SJSA1 (cell line): ENCODE measurements at regions not wholly inside any gene's neighbourhood (a gene's known extent, or its start where the extent isn't known, plus 50 kb on each side); places are given as distances from the start of the nearest gene placed in this dataset.

Experiments used
- DNase-seq, 2 experiments: peaks; one replicate each; pipeline ENCODE4 v3.0.0-alpha.2; 2015 to 2020; ENCODE audit warnings: low spot score in 2 of 2, low read depth in 1 of 2
- H3K27ac ChIP-seq: fragments of 250-450 bp; sonication (Bioruptor Pico); 2 replicates; pipeline ENCODE4 v1.5.1; 2020; ENCODE audit warnings: mild to moderate bottlenecking, moderate library complexity
- H3K27me3 ChIP-seq: fragments of 250-450 bp; sonication (Bioruptor Pico); replicated peaks from 2 replicates; pipeline ENCODE4 v1.5.1; 2020; ENCODE audit warnings: mild to moderate bottlenecking, moderate library complexity
- H3K36me3 ChIP-seq: fragments of 250-450 bp; sonication (Bioruptor Pico); 2 replicates; pipeline ENCODE4 v1.5.1; 2020; ENCODE audit warnings: mild to moderate bottlenecking
- H3K4me1 ChIP-seq: fragments of 250-450 bp; sonication (Bioruptor Pico); replicated peaks from 2 replicates; pipeline ENCODE4 v1.6.1; 2021; ENCODE audit warnings: mild to moderate bottlenecking
- H3K4me3 ChIP-seq: fragments of 250-450 bp; sonication (Bioruptor Pico); 2 replicates; pipeline ENCODE4 v1.5.1; 2020; ENCODE audit warnings: mild to moderate bottlenecking
- H3K9me3 ChIP-seq: fragments of 250-450 bp; sonication (Bioruptor Pico); replicated peaks from 2 replicates; pipeline ENCODE4 v1.5.1; 2020; ENCODE audit warnings: mild to moderate bottlenecking

GRCh38 chr22:22113701-22114100, 130.9 kb upstream of the VPREB1 start:
- no peaks in the 10 kb centered on the region for H3K36me3 ChIP-seq
- H3K4me3 ChIP-seq = no peak overlapping the region
- H3K4me1 ChIP-seq = peaks cover 9% of the 10 kb centered on the region
- H3K27me3 ChIP-seq = peaks cover 10% of the 10 kb centered on the region
- H3K9me3 ChIP-seq = no peaks in the 10 kb centered on the region
- no peak overlapping the region for H3K27ac ChIP-seq
- DNase-seq = no peak

GRCh38 chr22:22112533-22113294, 130.1 kb upstream of the TOP3B start:
- H3K4me1 ChIP-seq = peaks cover 9% of the 10 kb centered on the region
- peaks cover 4% of the 10 kb centered on the region; the same call in 1 of the 2 replicates for H3K27me3 ChIP-seq
- no peaks in the 10 kb centered on the region for H3K9me3 ChIP-seq
- H3K27ac ChIP-seq = no peak overlapping the region
- no peak overlapping the region for H3K4me3 ChIP-seq
- H3K36me3 ChIP-seq = no peaks in the 10 kb centered on the region
- DNase-seq = no peak

GRCh38 chr22:22111983-22112382, 129.4 kb upstream of the TOP3B start:
- no peak overlapping the region for H3K4me3 ChIP-seq
- DNase-seq = no peak
- no peaks in the 10 kb centered on the region for H3K9me3 ChIP-seq
- peaks cover 4% of the 10 kb centered on the region; the same call in 1 of the 2 replicates for H3K27me3 ChIP-seq
- no peaks in the 10 kb centered on the region for H3K36me3 ChIP-seq
- no peak overlapping the region for H3K27ac ChIP-seq
- H3K4me1 ChIP-seq = peaks cover 9% of the 10 kb centered on the region

GRCh38 chr22:22111267-22111751, 128.7 kb upstream of the TOP3B start:
- Histone ChIP-seq H3K27ac (0 out of 2 replicates have a peak overlapping the region, but pooled peaks have one; percentile 1), H3K4me3 (no peak overlapping the region), H3K36me3 (no peaks in the 10 kb centered on the region), H3K27me3 (peaks cover 4% of the 10 kb centered on the region; the same call in 1 of the 2 replicates), H3K4me1 (peaks cover 9% of the 10 kb centered on the region), H3K9me3 (no peaks in the 10 kb centered on the region)
- DNase-seq = peak in 1 of 2 experiments; percentile 28

GRCh38 chr22:22110548-22111266, 128.1 kb upstream of the TOP3B start:
- Histone ChIP-seq H3K9me3 (no peaks in the 10 kb centered on the region), H3K36me3 (no peaks in the 10 kb centered on the region), H3K27ac (0 out of 2 replicates have a peak overlapping the region, but pooled peaks have one; percentile 1), H3K4me3 (no peak overlapping the region), H3K27me3 (peaks cover 4% of the 10 kb centered on the region; the same call in 1 of the 2 replicates), H3K4me1 (peaks cover 9% of the 10 kb centered on the region)
- peak in 1 of 2 experiments; percentile 22 for DNase-seq

GRCh38 chr22:22109693-22110466, 127.3 kb upstream of the TOP3B start:
- Histone ChIP-seq H3K4me1 (peaks cover 9% of the 10 kb centered on the region), H3K27me3 (peaks cover 7% of the 10 kb centered on the region; the same call in 1 of the 2 replicates), H3K9me3 (no peaks in the 10 kb centered on the region), H3K4me3 (no peak overlapping the region), H3K36me3 (no peaks in the 10 kb centered on the region), H3K27ac (no peak overlapping the region)
- no peak for DNase-seq

- no peak overlapping the region for H3K27ac ChIP-seq
- H3K4me1 ChIP-seq = peaks cover 9% of the 10 kb centered on the region
- no peak for DNase-seq
- no peaks in the 10 kb centered on the region for H3K36me3 ChIP-seq
- H3K9me3 ChIP-seq = no peaks in the 10 kb centered on the region
- H3K27me3 ChIP-seq = peaks cover 5% of the 10 kb centered on the region; the same call in 1 of the 2 replicates
- H3K4me3 ChIP-seq = no peak overlapping the region
Observed at GRCh38 chr22:22106855-22107254, 124.3 kb upstream of the TOP3B start.

GRCh38 chr22:22105364-22105763, 122.8 kb upstream of the TOP3B start:
- no peak overlapping the region for H3K4me3 ChIP-seq
- H3K4me1 ChIP-seq = no peaks in the 10 kb centered on the region

GRCh38 chr22:22103078-22103875, 120.7 kb upstream of the TOP3B start:
- Histone ChIP-seq H3K4me1 (no peaks in the 10 kb centered on the region), H3K36me3 (no peaks in the 10 kb centered on the region), H3K4me3 (no peak overlapping the region), H3K9me3 (no peaks in the 10 kb centered on the region), H3K27me3 (peaks cover 11% of the 10 kb centered on the region; the same call in 1 of the 2 replicates), H3K27ac (no peak overlapping the region)
- no peak for DNase-seq

More at GRCh38 chr22:22105364-22105763, 122.8 kb upstream of the TOP3B start:
- Histone ChIP-seq H3K9me3 (no peaks in the 10 kb centered on the region), H3K36me3 (no peaks in the 10 kb centered on the region), H3K27ac (no peak overlapping the region), H3K27me3 (peaks cover 11% of the 10 kb centered on the region; the same call in 1 of the 2 replicates)
- DNase-seq = no peak

GRCh38 chr22:22099833-22100812, 117.5 kb upstream of the TOP3B start:
- Histone ChIP-seq H3K4me3 (no peak overlapping the region), H3K9me3 (no peaks in the 10 kb centered on the region), H3K4me1 (no peaks in the 10 kb centered on the region), H3K27me3 (peaks cover 36% of the 10 kb centered on the region), H3K36me3 (no peaks in the 10 kb centered on the region), H3K27ac (no peak overlapping the region)
- DNase-seq = no peak

GRCh38 chr22:22099194-22099486, 116.6 kb upstream of the TOP3B start:
- H3K27ac ChIP-seq = no peak overlapping the region
- H3K9me3 ChIP-seq = no peaks in the 10 kb centered on the region
- H3K4me3 ChIP-seq = no peak overlapping the region
- peaks cover 46% of the 10 kb centered on the region for H3K27me3 ChIP-seq
- no peaks in the 10 kb centered on the region for H3K4me1 ChIP-seq
- no peaks in the 10 kb centered on the region for H3K36me3 ChIP-seq
- DNase-seq = no peak
